ENCODE measurements at regions not wholly inside any gene's neighbourhood (a gene's known extent, or its start where the extent isn't known, plus 50 kb on each side); places are given as distances from the start of the nearest gene placed in this dataset.

DNA sequence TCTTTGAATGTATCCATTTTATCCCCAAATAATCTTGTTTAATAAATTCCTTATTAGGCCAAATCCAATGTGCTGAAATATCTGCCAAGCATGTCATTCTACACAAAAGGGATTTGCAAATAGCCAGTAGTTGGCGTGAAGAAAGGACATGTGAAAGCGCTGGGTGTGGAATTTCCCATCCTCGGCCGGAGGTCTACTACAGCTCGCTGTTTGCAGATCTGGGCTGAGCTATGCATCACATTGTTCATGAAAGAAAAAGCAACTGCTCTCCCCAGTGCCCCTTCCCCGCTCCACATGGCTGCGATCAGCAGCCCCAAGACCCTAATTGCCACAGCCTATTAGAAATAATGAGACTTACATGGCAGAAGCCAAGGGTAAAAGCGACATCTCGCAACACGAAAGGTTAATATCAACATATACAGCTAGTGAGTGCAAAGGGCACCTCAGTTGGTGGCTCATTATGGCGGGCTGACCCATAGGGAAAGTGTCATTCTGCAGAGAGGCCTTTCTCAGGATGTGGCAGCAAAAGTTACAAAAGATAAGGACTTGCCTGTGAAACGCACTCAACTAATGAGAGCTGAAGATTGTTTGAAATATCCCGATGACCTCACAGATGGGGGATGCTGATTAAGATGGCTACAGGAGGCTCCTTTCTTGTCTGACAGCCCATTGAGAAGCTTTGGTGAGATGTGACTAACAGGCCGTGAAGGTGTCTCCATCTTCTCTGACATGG, 126.9 kb upstream of the CYP1B1 start:
- DNase-seq (ENCODE audit: low spot score) (no peak), ATAC-seq (no peak; the same call in 1 of the 2 replicates)
- Mint-ChIP-seq H3K36me3 (peaks cover 7% of the 10 kb centered on the region), H3K9me3 (peaks cover 18% of the 10 kb centered on the region), H3K4me1 (peaks cover 5% of the 10 kb centered on the region), H3K27me3 (ENCODE audit: low read depth) (no peaks in the 10 kb centered on the region; the same call in 1 of the 2 replicates), H3K4me3 (no peak overlapping the region), H3K27ac (no peak overlapping the region)
- CTCF ChIA-PET, result interaction anchor here (1.3 to 1.5 kb wide), 2 partner anchors 127 to 305 kb away, joined by 3 to 4 read pairs; partner anchors contain the start of gene CYP1B1
- POLR2A ChIA-PET, result no interaction called here
- no peak for TF ChIP-seq FOXK1 (CRISPR knock-in tag; IDR thresholded peaks at IDR 0.05)
- no peak for TF ChIP-seq NR2C2 (CRISPR knock-in tag; IDR thresholded peaks at IDR 0.05)
- no peak for TF ChIP-seq SP1 (CRISPR knock-in tag; conservative IDR thresholded peaks at IDR 0.05)
- TF ChIP-seq CREB1 (CRISPR knock-in tag; IDR thresholded peaks at IDR 0.05), result no peak
- TF ChIP-seq TEAD1 (CRISPR knock-in tag; IDR thresholded peaks at IDR 0.05), result no peak
- no peak for TF ChIP-seq JUN (CRISPR knock-in tag; IDR thresholded peaks at IDR 0.05)
- TF ChIP-seq, protein P1, sequence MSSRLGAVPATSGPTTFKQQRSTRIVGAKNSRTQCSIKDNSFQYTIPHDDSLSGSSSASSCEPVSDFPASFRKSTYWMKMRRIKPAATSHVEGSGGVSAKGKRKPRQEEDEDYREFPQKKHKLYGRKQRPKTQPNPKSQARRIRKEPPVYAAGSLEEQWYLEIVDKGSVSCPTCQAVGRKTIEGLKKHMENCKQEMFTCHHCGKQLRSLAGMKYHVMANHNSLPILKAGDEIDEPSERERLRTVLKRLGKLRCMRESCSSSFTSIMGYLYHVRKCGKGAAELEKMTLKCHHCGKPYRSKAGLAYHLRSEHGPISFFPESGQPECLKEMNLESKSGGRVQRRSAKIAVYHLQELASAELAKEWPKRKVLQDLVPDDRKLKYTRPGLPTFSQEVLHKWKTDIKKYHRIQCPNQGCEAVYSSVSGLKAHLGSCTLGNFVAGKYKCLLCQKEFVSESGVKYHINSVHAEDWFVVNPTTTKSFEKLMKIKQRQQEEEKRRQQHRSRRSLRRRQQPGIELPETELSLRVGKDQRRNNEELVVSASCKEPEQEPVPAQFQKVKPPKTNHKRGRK (CRISPR knock-in tag; IDR thresholded peaks at IDR 0.05; ENCODE audit: borderline replicate concordance), result no peak
- TF ChIP-seq, protein P2, sequence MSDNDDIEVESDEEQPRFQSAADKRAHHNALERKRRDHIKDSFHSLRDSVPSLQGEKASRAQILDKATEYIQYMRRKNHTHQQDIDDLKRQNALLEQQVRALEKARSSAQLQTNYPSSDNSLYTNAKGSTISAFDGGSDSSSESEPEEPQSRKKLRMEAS (CRISPR knock-in tag; IDR thresholded peaks at IDR 0.05), result no peak
- TF ChIP-seq, protein P3, sequence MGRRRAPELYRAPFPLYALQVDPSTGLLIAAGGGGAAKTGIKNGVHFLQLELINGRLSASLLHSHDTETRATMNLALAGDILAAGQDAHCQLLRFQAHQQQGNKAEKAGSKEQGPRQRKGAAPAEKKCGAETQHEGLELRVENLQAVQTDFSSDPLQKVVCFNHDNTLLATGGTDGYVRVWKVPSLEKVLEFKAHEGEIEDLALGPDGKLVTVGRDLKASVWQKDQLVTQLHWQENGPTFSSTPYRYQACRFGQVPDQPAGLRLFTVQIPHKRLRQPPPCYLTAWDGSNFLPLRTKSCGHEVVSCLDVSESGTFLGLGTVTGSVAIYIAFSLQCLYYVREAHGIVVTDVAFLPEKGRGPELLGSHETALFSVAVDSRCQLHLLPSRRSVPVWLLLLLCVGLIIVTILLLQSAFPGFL (CRISPR knock-in tag; IDR thresholded peaks at IDR 0.05; ENCODE audit: borderline replicate concordance), result no peak
- no peak for TF ChIP-seq CREM (CRISPR knock-in tag; IDR thresholded peaks at IDR 0.05)

GRCh38 chr2:38201784-38202183, 125.8 kb upstream of the CYP1B1 start:
- DNase-seq (ENCODE audit: low spot score), result no peak
- Mint-ChIP-seq H3K9me3 (peaks cover 7% of the 10 kb centered on the region), H3K27ac (no peak overlapping the region), H3K4me3 (no peak overlapping the region), H3K4me1 (peaks cover 5% of the 10 kb centered on the region), H3K27me3 (ENCODE audit: low read depth) (no peaks in the 10 kb centered on the region; the same call in 1 of the 2 replicates), H3K36me3 (no peaks in the 10 kb centered on the region)
- no peak for ATAC-seq
- ChIA-PET POLR2A (no interaction called here), CTCF (interaction anchor here (1.5 kb wide), 1 partner anchor 125 kb away, joined by 4 read pairs; the partner anchor contains the start of gene CYP1B1)
- TF ChIP-seq CREB1 (CRISPR knock-in tag; IDR thresholded peaks at IDR 0.05) (no peak), ZNF138 (CRISPR knock-in tag; conservative IDR thresholded peaks at IDR 0.05) (no peak), CREM (CRISPR knock-in tag; IDR thresholded peaks at IDR 0.05) (no peak), GABPB1 (CRISPR knock-in tag; IDR thresholded peaks at IDR 0.05) (no peak), ZNF263 (CRISPR knock-in tag; IDR thresholded peaks at IDR 0.05; ENCODE audit: low read depth) (no peak), RELA (CRISPR knock-in tag; IDR thresholded peaks at IDR 0.05; ENCODE audit: borderline replicate concordance) (no peak), NFE2L1 (CRISPR knock-in tag; IDR thresholded peaks at IDR 0.05) (no peak), ZNF232 (CRISPR knock-in tag; IDR thresholded peaks at IDR 0.05) (no peak)

DNA sequence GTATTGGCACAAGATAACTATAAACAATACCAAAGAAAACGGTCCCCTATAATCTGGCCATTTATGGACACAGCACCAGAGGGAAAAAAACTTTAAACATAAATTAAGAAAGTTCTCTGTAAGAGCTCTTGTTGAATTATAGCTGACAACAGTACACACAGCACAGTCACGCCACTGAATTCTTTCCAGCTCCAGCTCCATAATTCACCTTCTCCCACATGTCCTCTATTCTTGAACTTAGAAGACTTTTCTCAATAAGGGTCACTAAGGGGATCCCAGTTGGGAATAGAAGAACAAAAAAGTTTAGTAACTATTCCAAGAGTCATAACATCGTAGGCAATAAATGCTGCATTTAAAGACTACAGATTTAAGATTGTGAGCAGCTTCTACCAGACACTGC, 124.6 kb upstream of the CYP1B1 start:
- ChIA-PET CTCF (no interaction called here), POLR2A (no interaction called here)
- Mint-ChIP-seq H3K4me3 (no peak overlapping the region), H3K4me1 (peaks cover 5% of the 10 kb centered on the region), H3K27me3 (ENCODE audit: low read depth) (no peaks in the 10 kb centered on the region; the same call in 1 of the 2 replicates), H3K9me3 (no peaks in the 10 kb centered on the region), H3K36me3 (no peaks in the 10 kb centered on the region), H3K27ac (no peak overlapping the region)
- no peak for ATAC-seq
- DNase-seq (ENCODE audit: low spot score), result no peak
- TF ChIP-seq JAZF1 (CRISPR knock-in tag; IDR thresholded peaks at IDR 0.05), result no peak
- no peak for TF ChIP-seq GTF2I (CRISPR knock-in tag; conservative IDR thresholded peaks at IDR 0.05)
- no peak for TF ChIP-seq SOX15 (CRISPR knock-in tag; IDR thresholded peaks at IDR 0.05)
- TF ChIP-seq ZBTB21 (CRISPR knock-in tag; IDR thresholded peaks at IDR 0.05; ENCODE audit: borderline replicate concordance), result no peak
- TF ChIP-seq ZNF263 (CRISPR knock-in tag; IDR thresholded peaks at IDR 0.05; ENCODE audit: low read depth), result no peak
- no peak for TF ChIP-seq ATF1 (CRISPR knock-in tag; IDR thresholded peaks at IDR 0.05)
- TF ChIP-seq RORB (CRISPR knock-in tag; IDR thresholded peaks at IDR 0.05), result no peak
- no peak for TF ChIP-seq PRDM15 (CRISPR knock-in tag; IDR thresholded peaks at IDR 0.05)
- TF ChIP-seq KAT7 (CRISPR knock-in tag; IDR thresholded peaks at IDR 0.05; ENCODE audit: borderline replicate concordance), result no peak
- no peak for TF ChIP-seq HMGA2 (CRISPR knock-in tag; IDR thresholded peaks at IDR 0.05)
- no peak for TF ChIP-seq GABPB1 (CRISPR knock-in tag; IDR thresholded peaks at IDR 0.05)
- TF ChIP-seq NR3C1 (CRISPR knock-in tag; conservative IDR thresholded peaks at IDR 0.05; ENCODE audit: low read depth), result no peak
- TF ChIP-seq TCF7 (CRISPR knock-in tag; IDR thresholded peaks at IDR 0.05; ENCODE audit: low read depth), result no peak
- no peak for TF ChIP-seq ATF3 (CRISPR knock-in tag; conservative IDR thresholded peaks at IDR 0.05)
